AG09309 (cell line): ENCODE measurements at regions not wholly inside any gene's neighbourhood (a gene's known extent, or its start where the extent isn't known, plus 50 kb on each side); places are given as distances from the start of the nearest gene placed in this dataset.

Experiments
- DNase-seq: peaks from one replicate; pipeline ENCODE4 v3.0.0-alpha.2; 2010; ENCODE audit warnings: low read depth
- H3K4me3 ChIP-seq: 2 replicates; pipeline ENCODE4 v1.5.1; 2011; ENCODE audit warnings: mild to moderate bottlenecking, low read depth, low read length, moderate library complexity; ENCODE audit not compliant: control insufficient read depth
- TF ChIP-seq, protein P1 (sequence below): IDR thresholded peaks from 2 replicates; pipeline ENCODE4 v1.5.1; 2011; ENCODE audit warnings: mild to moderate bottlenecking, low read depth, low read length, inconsistent platforms; ENCODE audit not compliant: insufficient read depth, control insufficient read depth; ENCODE audit errors: missing control alignments

DNA sequence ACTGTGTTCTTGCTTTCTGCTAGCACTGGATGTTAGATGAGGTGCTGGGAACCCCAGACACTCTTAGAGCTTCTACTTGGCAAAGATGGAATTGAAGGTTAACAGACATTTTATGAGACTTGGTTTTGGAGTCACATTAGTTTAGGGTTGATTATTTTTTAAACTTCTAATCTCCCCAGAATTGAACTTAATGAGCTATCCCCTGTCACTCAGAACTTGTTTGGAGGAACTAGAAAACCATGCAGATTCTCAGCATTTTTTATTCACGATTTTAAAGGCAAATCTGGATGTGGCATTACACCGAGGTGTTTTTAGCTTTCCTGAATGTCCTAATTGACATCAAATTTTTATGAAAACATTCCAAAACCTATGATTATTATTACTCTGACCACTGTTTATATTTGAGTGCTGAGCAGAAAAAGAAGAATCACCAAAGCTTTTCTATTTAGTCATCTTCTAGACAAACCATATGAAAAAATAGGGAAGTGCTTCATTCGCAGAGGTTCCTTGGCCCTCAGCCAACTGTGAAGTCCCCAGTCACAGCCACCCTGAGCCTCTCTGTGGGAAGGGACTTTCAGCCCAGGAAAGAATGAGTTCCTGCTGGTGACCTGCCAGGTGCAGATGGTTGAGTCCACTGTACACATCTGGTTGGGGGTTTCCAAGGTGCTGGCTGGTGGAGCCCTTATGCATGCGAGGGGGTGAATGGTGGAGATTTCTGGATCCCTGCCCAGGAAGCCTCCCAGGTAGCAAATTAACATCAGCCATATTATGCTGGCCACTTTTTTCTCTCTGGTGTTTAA lies 196.0 kb upstream of the TOPAZ1 start:
- TF ChIP-seq, protein P1, sequence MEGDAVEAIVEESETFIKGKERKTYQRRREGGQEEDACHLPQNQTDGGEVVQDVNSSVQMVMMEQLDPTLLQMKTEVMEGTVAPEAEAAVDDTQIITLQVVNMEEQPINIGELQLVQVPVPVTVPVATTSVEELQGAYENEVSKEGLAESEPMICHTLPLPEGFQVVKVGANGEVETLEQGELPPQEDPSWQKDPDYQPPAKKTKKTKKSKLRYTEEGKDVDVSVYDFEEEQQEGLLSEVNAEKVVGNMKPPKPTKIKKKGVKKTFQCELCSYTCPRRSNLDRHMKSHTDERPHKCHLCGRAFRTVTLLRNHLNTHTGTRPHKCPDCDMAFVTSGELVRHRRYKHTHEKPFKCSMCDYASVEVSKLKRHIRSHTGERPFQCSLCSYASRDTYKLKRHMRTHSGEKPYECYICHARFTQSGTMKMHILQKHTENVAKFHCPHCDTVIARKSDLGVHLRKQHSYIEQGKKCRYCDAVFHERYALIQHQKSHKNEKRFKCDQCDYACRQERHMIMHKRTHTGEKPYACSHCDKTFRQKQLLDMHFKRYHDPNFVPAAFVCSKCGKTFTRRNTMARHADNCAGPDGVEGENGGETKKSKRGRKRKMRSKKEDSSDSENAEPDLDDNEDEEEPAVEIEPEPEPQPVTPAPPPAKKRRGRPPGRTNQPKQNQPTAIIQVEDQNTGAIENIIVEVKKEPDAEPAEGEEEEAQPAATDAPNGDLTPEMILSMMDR: no peak
- H3K4me3 ChIP-seq: no peak overlapping the region
- no peak for DNase-seq

DNA sequence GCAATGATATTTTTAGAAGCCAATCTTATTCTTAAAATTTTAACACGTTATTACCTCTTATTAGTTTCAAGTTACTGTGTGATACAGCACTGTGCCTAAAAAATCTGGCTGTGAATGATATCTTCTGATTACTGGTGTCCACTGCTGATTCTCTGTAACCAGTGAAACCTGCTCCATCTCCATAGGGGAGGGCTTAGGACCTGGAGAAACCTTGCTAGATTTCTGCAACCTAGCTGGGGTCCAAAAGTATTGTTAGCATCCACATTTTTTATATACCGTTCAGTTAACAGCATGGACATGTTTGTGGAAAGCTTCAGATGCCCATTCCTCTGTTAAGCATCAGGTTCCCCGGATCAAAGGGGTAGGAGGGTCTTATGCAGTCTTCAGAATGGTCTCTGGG lies 193.9 kb upstream of the TOPAZ1 start:
- DNase-seq: no peak
- TF ChIP-seq, protein P1: no peak
- no peak overlapping the region for H3K4me3 ChIP-seq

DNA sequence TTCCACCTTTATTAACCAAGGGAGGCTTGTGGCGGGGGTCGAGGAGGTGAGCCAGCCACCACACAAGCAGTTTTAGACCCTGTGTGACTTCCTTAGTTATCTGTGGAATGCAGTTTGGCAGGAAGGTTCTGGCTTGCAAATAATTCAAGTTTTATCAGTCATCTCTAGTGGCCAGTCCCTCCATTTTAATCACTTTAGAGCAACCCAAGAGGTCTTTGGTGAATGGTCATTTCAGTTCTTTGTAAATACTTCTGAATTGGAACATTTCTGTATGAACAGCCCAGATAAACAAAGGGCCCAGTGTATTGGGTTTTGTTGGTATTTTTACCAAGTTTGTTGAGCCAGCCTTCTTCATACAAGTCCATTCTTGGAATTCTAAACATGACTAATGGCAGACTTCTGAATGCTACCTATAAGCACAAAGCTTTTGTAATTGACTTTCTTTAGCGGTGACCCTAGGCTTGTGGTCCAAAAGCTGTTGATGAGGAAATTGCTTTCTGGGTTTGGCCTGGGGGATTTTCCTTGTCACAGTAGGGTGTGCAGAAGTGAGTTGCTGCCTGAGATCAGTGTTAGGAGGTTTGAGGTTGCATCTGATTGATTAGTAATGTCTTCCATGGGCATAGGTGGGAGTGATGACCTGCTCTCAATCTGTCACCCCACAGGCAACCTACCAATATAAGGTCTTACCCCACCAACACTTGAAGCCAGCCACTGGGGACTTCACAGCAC lies 193.3 kb upstream of the TOPAZ1 start:
- TF ChIP-seq, protein P1: no peak
- H3K4me3 ChIP-seq: no peak overlapping the region
- no peak for DNase-seq

DNA sequence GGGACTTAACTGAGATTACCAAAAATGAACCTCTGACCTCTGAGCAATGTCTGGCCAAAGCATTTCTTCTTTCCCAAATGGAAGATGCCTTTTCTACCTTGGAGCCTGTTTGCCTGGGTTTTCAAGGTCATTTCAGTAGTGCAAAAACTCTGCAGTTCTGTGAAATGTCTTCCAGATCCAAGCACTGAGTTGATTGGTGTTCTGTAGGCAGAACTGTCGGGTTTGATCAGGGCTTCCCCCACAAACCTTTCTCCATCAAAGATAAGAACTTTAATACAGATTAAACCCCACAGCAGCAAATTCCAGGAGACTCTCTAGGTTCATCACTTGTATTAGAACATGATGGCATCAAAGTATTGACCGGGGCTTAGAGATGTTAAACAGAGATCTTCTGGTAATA lies 192.7 kb upstream of the TOPAZ1 start:
- TF ChIP-seq, protein P1: no peak

DNA sequence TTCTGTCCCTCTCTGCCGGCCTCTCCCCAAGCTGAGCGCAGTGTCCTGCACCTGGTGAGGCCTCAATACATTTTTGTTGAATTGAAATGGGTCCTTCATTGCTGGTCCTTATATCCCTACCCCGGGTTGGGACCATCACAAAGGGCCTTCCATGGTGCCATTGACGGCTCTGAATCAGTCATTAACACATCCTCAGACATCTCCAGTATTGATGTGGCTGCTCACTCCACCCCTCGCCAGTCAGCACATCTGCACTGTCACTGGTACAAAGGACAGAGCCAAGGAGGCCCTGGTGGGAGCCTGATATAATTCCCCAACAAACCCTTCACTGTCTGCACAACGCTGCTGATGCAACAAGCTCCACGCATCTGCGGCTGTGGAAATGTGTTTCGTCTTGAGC lies 191.6 kb upstream of the TOPAZ1 start:
- H3K4me3 ChIP-seq: no peak overlapping the region
- TF ChIP-seq, protein P1: no peak
- DNase-seq: no peak

More for the DNA sequence above, 192.7 kb upstream of the TOPAZ1 start:
- H3K4me3 ChIP-seq: no peak overlapping the region
- no peak for DNase-seq

DNA sequence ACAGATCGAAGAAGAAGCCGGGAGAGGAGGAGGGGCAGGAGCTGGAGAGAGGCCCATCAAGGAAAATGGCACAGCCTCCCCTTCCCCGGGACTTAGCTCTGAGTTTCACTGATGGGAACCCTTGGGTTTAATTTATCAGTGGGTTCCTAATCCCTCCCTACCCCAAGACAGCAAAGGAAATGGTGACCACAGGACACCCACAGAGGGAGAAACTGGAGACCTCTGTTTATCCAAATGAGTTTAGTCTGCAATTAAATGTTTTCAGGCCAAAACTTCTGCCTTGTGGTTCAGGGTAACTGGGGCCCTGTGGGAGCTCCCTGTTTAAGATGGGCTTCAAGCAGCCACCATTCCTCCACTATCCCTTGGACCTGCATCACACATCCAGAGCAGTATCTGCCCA lies 190.8 kb upstream of the TOPAZ1 start:
- no peak overlapping the region for H3K4me3 ChIP-seq
- TF ChIP-seq, protein P1: no peak
- no peak for DNase-seq

DNA sequence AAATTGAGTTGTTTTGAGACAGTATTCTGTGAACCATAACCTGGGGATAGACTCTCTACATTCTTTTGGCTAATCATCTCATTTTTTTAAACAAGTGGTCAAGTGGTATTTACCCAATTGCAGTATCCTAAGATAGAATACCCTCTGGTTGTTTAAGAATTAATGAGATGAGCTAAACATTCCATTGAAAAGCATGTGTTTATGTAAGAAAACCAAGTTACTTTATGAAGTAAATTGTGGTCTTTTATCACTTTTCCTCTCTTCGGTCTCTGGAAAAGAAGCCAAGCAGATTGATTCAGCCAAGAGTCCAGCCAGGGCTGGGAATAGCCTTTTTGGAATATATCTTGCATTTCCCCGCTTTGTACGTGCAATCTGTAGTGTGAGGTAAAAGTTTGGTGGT lies 185.7 kb upstream of the TOPAZ1 start:
- TF ChIP-seq, protein P1: no peak
- H3K4me3 ChIP-seq: no peak overlapping the region

More for the DNA sequence above, 185.7 kb upstream of the TOPAZ1 start:
- DNase-seq: peak; percentile 46
